SH-SY5Y (cell line): ENCODE measurements at regions not wholly inside any gene's neighbourhood (a gene's known extent, or its start where the extent isn't known, plus 50 kb on each side); places are given as distances from the start of the nearest gene placed in this dataset.

ENCODE experiments used
- GATA2 ChIP-seq: IDR thresholded peaks from 2 replicates; pipeline ENCODE4 v1.6.1; 2011; ENCODE audit warnings: mild to moderate bottlenecking, low read depth, low read length
- GATA3 ChIP-seq: IDR thresholded peaks from 2 replicates; pipeline ENCODE4 v1.6.1; 2011; ENCODE audit warnings: low read depth, mild to moderate bottlenecking, low read length, moderate library complexity

DNA sequence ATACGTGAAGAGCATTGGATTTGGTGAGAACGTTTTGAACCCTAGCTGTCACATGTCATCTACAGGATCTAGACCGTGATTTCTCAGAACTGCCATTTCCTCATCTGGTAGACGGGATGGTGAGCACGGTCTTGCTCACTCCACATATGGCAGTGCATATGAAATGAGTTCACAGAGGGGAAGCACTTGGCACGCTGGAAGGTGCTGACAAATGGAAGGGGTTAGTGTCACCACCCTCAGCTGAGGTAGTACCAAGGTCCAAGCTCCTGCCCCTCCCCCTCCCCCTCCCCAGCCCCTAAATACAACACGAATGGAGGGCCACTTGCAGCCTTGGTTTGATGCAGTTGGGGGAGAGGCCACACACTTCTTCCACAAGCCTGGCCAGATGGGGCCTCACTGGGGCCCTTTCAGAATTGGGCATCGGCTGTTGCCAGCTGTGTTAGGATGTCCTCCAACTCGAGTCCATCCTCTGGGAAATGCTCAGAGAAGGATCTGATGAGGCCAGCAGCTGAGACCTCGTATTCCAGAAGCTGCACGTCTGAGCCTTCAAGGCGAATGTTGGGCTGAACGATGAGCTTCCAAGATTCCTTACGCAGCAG lies 322.4 kb downstream of the ANXA1 start:
- no peak for TF ChIP-seq GATA3
- no peak for TF ChIP-seq GATA2

DNA sequence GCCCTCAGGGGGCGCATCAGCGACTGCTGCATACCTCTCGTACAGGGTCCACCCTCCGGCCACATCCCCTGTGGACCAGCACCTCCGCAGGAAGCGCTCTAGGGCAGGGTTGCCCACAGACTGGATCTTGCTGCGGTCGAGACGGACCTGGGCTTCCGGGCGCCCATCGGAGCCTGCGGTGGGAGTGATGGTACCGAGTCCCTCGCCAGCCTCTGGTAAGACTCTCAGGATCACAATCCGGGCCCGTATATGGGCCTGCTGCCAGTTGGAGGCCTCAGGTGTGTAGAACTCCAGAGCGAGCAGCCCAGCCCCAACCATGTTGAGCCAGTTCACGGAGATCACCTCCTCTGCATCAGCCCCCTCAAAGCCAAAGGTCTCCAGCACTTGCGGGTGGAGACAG lies 323.0 kb downstream of the ANXA1 start:
- TF ChIP-seq GATA3 (no peak), GATA2 (no peak)

DNA sequence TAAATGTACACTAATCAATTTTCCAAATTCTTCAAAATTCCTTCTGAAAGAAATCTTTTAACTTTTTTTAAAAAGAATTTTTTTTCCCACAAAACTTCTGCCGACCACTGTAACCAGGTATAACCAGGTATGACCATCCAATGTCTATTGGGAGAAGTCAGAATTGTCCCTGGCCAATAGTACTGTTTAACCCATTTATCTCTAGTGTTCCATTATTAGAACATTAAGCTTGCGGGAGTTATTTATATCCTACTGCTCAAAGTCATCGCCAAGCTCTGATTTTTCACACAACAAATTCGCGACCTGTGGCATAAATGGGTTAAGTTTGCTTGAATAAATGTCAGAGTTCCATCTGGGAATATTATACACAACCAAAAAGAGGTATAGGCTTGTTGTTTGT lies 343.2 kb downstream of the ANXA1 start:
- TF ChIP-seq GATA2 = no peak
- TF ChIP-seq GATA3 = no peak

DNA sequence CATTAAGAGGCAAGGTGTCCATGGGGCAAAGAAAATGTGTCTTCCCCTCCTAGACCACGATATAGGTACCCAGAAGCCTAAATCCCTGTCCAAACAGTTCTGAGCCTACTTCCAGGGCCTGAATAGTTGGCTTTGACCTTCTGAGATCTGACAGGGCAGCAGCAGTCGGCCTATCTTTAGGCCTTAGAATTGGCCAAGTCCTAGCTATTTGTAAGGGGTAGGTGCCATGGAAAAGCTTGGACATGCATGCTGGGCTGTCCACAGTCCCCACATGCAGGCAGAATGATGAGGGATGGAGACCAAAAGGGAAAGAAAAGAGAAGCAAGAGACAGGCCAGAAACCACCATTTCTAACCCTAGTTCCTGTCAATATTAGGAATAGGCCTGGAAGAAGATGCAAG lies 346.1 kb downstream of the ANXA1 start:
- no peak for TF ChIP-seq GATA3
- TF ChIP-seq GATA2 = no peak

DNA sequence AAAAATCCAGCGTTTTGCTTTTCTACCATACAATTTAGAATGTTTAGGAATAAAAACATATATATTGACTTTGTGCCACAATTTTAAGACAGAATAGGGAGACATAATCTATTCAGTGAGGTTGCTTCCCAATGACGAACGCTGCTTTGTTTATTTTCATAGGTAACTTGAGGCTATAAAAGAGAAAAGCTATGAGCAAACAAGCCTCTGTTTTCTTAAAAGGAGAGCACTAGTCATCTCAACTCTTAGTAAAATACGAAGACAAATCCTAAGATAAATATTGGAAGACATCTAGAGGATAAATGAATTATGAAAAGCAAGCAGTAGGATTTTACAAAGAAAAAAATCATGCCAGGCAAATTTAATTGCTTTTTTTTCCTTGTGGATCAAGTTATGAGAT lies 363.6 kb downstream of the ANXA1 start:
- TF ChIP-seq GATA3 (no peak), GATA2 (no peak)

DNA sequence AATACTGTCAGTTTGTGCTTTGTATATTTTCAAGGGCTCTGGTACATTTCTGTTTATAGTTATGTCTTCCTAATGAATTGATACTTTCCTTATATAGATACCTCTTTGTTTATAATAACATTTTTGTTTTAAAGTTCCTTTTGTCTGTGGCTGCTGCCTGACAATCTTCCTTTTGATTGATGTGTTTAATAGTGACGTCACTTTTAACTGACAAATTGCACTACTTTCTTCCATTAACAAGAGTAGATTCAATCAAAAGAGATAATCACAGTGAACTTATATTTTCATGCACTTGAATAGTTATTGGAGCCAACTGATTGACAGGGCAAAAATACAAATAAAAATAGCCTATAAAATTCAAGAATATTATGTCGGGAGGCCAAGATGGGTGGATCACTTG lies 371.7 kb downstream of the ANXA1 start:
- no peak for TF ChIP-seq GATA2
- TF ChIP-seq GATA3 = no peak

DNA sequence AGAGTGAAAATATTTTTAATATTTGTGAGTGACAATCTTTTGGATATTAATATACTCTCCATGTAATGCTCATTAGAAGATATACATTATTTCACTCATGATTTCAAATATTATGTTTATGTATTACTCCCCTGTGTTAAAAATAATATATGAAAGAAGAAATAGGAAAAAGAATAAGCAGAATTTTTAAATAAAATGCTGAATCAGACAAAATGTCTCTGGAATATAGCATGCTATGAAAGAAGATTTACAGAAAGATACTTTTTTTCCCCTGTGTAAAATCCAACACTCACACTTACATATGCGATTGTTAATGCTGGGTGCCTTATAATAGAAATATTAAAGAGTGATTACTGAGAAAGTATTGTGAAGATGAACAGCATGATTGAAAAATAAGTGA lies 373.7 kb downstream of the ANXA1 start:
- TF ChIP-seq GATA3 (no peak), GATA2 (no peak)

DNA sequence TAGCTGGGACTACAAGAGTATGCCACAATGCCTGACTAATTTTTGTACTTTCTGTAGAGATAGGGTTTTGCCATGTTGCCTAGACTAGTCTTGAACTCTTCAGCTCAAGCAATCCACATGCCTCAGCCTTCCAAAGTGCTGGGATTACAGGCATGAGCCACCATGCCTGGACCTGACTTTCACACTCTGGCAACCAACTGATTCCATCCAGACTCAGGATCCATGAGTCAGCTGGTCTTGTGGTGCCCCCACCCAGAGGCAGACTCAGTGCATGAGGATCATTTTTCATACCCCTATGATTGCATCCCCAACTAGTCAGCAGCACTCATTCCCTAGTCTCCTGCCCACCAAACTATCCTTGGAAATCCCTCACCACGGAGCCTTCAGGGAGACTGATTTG lies 375.9 kb downstream of the ANXA1 start:
- no peak for TF ChIP-seq GATA2
- TF ChIP-seq GATA3 = no peak

DNA sequence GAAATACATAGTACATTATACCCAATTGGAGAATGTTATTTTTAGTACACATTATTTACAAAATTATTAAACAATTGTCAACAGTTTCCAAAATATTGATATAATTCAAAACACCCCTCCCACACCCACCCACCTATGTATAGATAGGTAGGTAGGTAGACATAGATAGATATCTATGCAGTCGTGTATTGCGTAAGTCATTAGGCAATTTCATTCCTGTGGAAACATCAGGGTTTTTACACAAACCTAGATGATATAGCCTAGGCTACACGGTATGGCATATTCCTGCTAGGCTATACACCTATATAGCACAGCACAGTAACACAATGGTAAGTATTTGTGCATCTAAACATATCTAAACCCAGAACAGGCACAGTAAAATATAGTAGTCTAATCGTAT lies 377.3 kb downstream of the ANXA1 start:
- TF ChIP-seq GATA2 = no peak

DNA sequence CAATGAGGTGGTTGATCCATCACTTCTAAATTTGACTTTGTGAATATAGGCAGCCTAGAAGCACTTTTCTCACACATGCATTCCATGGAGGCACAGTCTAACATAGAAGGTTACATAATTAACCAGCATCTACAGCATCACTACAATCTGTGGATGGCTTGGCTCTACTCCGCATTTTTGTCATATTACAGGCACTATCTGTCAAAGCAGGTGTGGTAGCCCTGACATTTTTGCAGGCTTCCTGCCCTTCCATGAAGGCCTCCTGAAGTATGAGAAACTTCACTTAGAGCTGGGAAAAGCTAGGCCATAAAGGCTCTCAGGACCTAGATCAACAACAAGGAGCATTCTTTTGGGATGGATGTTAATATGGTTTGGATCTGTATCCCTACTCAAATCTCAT lies 378.0 kb downstream of the ANXA1 start:
- no peak for TF ChIP-seq GATA2

DNA sequence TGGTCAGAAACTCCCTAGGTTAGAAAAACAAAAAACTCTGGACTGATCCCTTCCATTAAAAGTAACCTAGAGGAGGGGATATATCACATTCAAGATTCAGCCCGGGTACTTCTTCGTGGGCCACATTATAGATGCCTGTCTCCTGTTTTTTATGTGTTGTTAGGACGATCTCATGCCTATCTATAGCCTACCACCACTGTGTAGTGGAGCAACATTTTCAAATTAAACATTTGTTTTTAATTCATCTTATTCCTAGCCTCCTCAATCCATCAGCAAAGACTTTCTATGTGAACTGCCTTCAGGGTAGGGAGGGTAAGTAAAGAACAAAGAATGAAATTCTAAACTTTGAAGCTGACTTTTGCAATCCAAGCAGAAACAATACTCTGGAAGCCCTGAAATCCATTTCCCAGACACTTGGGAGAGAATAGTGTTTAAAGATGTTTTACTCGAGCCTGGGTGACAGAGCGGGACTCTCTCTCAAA lies 379.4 kb downstream of the ANXA1 start:
- TF ChIP-seq GATA3 = no peak
- TF ChIP-seq GATA2 = no peak

DNA sequence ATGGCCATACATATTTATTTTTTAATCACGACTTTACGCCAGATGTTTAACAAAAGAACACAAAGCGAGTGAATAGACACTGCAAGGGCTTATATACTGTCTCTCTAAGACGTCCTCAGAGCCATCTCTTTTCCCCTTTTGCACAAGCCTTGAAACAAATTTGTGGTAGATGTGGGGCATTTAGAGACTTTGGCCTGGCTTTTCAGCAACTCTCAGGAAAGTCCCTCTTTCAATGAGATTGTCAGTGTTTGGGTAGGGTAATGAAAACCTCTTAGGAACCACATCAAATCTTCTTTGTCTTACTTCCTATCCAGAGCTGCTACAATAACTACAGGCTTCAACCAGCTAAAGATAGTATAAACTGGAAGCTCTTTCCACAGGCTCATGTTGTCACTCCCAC lies 380.0 kb downstream of the ANXA1 start:
- TF ChIP-seq GATA3 (no peak), GATA2 (no peak)

DNA sequence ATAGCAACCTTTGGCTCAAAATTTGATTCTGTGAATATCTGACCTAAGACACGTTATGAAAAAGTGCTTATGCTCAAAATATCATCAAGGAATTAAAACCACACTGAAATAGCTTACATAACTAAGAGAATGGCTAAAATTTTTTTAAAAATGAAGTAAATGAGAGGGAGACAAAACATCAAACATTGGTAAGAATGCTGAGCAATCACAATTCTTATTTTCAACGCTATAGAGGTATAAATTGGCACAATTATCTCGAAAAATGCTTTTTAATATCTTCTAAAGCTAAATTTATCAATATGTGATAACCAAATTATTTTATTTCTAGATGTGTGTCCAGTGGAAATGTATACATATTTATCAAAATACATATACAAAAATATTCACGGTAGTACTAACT lies 381.3 kb downstream of the ANXA1 start:
- TF ChIP-seq GATA2 = no peak
- TF ChIP-seq GATA3 = no peak

DNA sequence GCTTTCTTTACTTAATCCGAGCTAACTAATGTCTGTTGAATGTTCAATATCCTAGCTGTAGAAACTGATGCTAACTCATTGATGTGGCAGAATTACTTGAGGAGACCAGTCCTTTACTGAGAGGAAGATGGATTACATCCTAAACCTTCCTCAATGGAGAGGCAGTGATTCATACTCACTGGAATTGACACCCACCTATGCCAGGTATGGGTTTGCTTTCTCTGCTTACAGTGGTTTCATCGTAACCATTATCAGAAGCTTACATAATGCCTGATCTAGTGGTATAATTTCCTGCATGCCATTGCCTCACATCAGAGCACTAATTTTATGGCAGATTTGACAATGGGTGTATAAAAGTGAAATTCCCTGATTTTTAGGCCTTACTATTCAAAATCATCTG lies 384.7 kb downstream of the ANXA1 start:
- TF ChIP-seq GATA3 = no peak
- no peak for TF ChIP-seq GATA2

DNA sequence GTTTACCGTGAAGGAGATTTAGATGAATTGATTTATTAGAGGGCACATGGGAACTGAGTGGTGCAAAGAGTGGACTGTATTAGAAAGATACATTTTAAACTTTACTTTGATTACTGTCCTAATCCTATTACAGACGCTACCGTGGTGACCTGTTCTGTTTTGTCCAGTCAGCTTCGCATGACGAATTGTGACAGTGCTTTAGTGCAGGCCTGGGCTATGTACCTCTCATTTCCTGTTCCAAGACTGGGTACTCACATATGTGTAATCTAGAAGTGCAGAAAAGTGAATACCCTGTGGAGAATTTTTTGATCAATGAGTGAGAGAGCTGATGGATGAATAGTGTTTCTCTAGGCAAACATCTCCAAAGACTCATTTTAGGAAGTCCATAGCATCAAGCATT lies 385.9 kb downstream of the ANXA1 start:
- no peak for TF ChIP-seq GATA2

DNA sequence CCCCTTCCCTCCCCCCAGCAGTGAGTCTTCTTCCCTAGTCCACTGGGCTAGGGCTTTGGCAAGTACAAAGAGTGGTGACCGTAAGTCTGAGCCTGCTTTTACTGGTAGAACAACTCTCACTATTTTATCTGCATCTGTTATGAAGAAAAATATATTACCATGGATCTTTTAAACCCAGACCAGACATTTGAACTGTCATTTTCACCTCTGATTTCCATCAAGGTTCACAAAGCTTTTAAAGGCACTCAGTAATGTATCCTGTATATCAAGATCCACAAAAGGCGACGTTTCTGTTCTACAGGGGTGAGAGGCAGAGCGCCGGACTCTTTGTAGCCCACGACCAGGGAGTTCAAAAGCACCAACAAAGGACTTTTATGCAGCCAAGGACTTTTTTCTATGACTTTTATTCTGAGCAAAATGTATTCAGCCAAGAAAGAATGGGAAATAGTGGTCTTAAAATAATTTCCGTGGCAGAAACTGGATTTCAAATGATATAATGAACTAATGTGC lies 388.3 kb downstream of the ANXA1 start:
- TF ChIP-seq GATA3 (no peak), GATA2 (no peak)

DNA sequence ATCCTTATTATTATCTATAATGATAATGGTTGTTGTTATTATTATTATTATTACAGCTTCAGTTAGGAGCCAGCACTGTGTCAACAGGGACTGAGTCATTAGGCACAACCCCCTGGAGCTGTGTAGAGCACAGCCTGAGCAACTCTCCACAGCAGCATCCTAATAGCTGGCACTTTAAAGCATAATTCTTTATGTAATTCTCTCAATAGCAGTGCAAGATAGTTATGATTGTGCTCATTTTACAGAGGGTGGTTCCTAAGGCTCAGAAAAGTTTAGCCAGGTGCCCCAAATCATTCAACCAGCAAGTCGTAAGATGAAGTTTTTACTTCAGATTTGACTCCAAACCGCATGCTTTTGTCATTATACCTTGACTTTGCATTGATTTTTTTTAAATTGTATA lies 390.3 kb downstream of the ANXA1 start:
- TF ChIP-seq GATA3 = no peak
- TF ChIP-seq GATA2 = no peak
